SK-N-MC (cell line): ENCODE measurements at regions not wholly inside any gene's neighbourhood (a gene's known extent, or its start where the extent isn't known, plus 50 kb on each side); places are given as distances from the start of the nearest gene placed in this dataset.

ENCODE experiments used
- DNase-seq: peaks from one replicate; pipeline ENCODE4 v3.0.0-alpha.2; 2011; ENCODE audit warnings: low read depth, low spot score
- H3K27ac ChIP-seq: fragments of 200-600 bp; sonication (generic); 2 replicates; pipeline ENCODE4 v1.5.1; 2016; ENCODE audit warnings: mixed run types
- H3K36me3 ChIP-seq: fragments of 200-600 bp; sonication (generic); 2 replicates; pipeline ENCODE4 v1.6.1; 2017; ENCODE audit warnings: antibody characterized with exemption, low read length, mixed read lengths; ENCODE audit not compliant: insufficient read depth
- H3K4me3 ChIP-seq: fragments of 200-600 bp; sonication (generic); 2 replicates; pipeline ENCODE4 v1.5.1; 2016
- H3K9ac ChIP-seq: fragments of 200-600 bp; sonication (generic); 2 replicates; pipeline ENCODE4 v1.8.0; 2017; ENCODE audit warnings: mixed run types, mixed read lengths; ENCODE audit not compliant: insufficient read length
- H3K9me3 ChIP-seq: fragments of 200-600 bp; sonication (generic); 2 replicates; pipeline ENCODE4 v1.6.1; 2017; ENCODE audit warnings: low read depth, mild to moderate bottlenecking, antibody characterized with exemption, low read length, moderate library complexity, mixed read lengths
- EZH2 ChIP-seq: fragments of 200-600 bp; sonication (generic); IDR thresholded peaks from one replicate; pipeline ENCODE4 v1.6.1; 2017; ENCODE audit warnings: antibody characterized with exemption
- FOXP2 ChIP-seq: optimal IDR thresholded peaks from 2 replicates; pipeline ENCODE3; 2011; ENCODE audit warnings: mild to moderate bottlenecking, moderate library complexity; ENCODE audit not compliant: insufficient read depth; ENCODE audit errors: extremely low read length, control extremely low read depth
- POLR2AphosphoS5 ChIP-seq: IDR thresholded peaks from 2 replicates; pipeline ENCODE4 v1.6.1; 2012; ENCODE audit warnings: mild to moderate bottlenecking, low read depth, low read length, borderline replicate concordance

GRCh38 chr2:239456940-239457339 is 56.1 kb upstream of the HDAC4 start:
- DNase-seq: no peak
- Histone ChIP-seq H3K9me3 (no peaks in the 10 kb centered on the region), H3K27ac (no peak overlapping the region), H3K4me3 (no peak overlapping the region), H3K36me3 (no peaks in the 10 kb centered on the region), H3K9ac (no peak overlapping the region)
- TF ChIP-seq POLR2AphosphoS5 (no peak), EZH2 (no peak), FOXP2 (no peak)

- H3K4me3 ChIP-seq: no peak overlapping the region
- H3K27ac ChIP-seq: no peak overlapping the region
- H3K9me3 ChIP-seq: no peaks in the 10 kb centered on the region
- H3K36me3 ChIP-seq: no peaks in the 10 kb centered on the region
- no peak for DNase-seq
- H3K9ac ChIP-seq: no peak overlapping the region
- TF ChIP-seq POLR2AphosphoS5 (no peak), EZH2 (no peak), FOXP2 (no peak)
Measured at GRCh38 chr2:239455436-239456203, 54.8 kb upstream of the HDAC4 start.

GRCh38 chr2:239454507-239454906 is 53.7 kb upstream of the HDAC4 start:
- H3K36me3 ChIP-seq: no peaks in the 10 kb centered on the region
- TF ChIP-seq FOXP2: no peak
- no peak for TF ChIP-seq POLR2AphosphoS5
- TF ChIP-seq EZH2: no peak
- H3K9ac ChIP-seq: no peak overlapping the region
- no peak for DNase-seq
- no peaks in the 10 kb centered on the region for H3K9me3 ChIP-seq
- H3K27ac ChIP-seq: no peak overlapping the region
- H3K4me3 ChIP-seq: no peak overlapping the region
